Ishikawa (cell line): ENCODE measurements at regions not wholly inside any gene's neighbourhood (a gene's known extent, or its start where the extent isn't known, plus 50 kb on each side); places are given as distances from the start of the nearest gene placed in this dataset.

Experiments
- CEBPB ChIP-seq: IDR thresholded peaks from 2 replicates; pipeline ENCODE4 v1.6.1; 2012
- CREB1 ChIP-seq: IDR thresholded peaks from 2 replicates; pipeline ENCODE4 v1.6.1; 2012; ENCODE audit warnings: low read depth
- EGR1 ChIP-seq: IDR thresholded peaks from 2 replicates; pipeline ENCODE4 v1.6.1; 2012
- EP300 ChIP-seq: IDR thresholded peaks from 2 replicates; pipeline ENCODE4 v1.6.1; 2012; ENCODE audit warnings: borderline replicate concordance
- FOXM1 ChIP-seq: IDR thresholded peaks from 2 replicates; pipeline ENCODE4 v1.6.1; 2012; ENCODE audit warnings: low read depth, borderline replicate concordance
- NFIC ChIP-seq: IDR thresholded peaks from 2 replicates; pipeline ENCODE4 v1.6.1; 2012
- RAD21 ChIP-seq: IDR thresholded peaks from 2 replicates; pipeline ENCODE4 v1.6.1; 2012; ENCODE audit warnings: low read depth
- TAF1 ChIP-seq: IDR thresholded peaks from 2 replicates; pipeline ENCODE4 v1.6.1; 2012; ENCODE audit warnings: low read depth, mild to moderate bottlenecking
- TEAD4 ChIP-seq: IDR thresholded peaks from 2 replicates; pipeline ENCODE4 v1.6.1; 2012
- YY1 ChIP-seq: IDR thresholded peaks from 2 replicates; pipeline ENCODE4 v1.6.1; 2012; ENCODE audit warnings: low read depth
- ZBTB7A ChIP-seq: IDR thresholded peaks from 2 replicates; pipeline ENCODE4 v1.6.1; 2012; ENCODE audit warnings: low read depth
- TF ChIP-seq, protein P1 (sequence below): IDR thresholded peaks from 2 replicates; pipeline ENCODE4 v1.6.1; 2012; ENCODE audit warnings: low read depth, mild to moderate bottlenecking
- TF ChIP-seq, protein P2 (sequence below): IDR thresholded peaks from 2 replicates; pipeline ENCODE4 v1.6.1; 2012
- TF ChIP-seq, protein P3 (sequence below): IDR thresholded peaks from 2 replicates; pipeline ENCODE4 v1.6.1; 2012

DNA sequence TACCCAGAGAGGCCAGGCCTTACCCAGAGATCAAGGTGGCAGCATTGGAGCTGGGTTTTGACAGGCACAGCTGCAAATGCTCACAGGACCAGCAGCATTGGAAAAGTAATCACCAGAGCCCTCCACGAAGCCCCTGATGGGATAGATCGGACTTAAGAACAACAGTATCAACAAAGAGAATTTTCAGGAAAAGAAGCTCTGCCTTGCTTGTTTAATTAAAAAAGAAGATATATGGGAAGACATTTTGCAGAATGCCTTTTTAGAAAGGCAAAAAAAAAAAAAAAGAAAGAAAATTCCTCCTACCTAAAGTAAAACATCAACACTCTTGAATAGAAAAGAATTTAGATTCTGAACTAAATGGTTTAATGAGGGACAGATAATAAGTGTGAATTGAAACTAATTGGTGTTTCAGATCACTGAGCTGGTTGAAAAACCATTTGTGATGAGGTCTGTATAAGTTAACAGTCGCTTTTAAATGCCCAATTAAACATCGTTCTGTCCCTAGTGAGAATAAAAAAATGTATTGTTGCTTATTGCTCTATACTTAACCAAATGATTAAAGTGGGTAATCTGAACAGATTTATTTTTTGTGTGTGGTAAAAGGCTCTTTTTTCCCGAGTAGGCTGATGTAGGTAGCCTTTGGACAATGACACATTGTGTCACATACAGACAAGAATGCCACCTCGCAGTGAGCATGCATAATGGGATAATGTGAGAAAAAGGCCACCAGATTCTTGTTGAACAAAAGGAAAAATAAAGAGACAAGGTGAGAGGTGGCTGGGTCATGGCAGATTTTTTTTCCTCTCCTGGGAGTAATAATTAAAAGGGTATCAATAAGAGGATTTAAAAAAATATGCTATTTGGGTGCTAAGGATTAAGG, 93.0 kb upstream of the ARGLU1 start:
- TF ChIP-seq RAD21 (no peak), YY1 (no peak), EP300 (no peak), FOXM1 (no peak), TAF1 (no peak), NFIC (no peak), CREB1 (no peak), CEBPB (no peak), EGR1 (no peak), TEAD4 (no peak), ZBTB7A (no peak)
- TF ChIP-seq, protein P1, sequence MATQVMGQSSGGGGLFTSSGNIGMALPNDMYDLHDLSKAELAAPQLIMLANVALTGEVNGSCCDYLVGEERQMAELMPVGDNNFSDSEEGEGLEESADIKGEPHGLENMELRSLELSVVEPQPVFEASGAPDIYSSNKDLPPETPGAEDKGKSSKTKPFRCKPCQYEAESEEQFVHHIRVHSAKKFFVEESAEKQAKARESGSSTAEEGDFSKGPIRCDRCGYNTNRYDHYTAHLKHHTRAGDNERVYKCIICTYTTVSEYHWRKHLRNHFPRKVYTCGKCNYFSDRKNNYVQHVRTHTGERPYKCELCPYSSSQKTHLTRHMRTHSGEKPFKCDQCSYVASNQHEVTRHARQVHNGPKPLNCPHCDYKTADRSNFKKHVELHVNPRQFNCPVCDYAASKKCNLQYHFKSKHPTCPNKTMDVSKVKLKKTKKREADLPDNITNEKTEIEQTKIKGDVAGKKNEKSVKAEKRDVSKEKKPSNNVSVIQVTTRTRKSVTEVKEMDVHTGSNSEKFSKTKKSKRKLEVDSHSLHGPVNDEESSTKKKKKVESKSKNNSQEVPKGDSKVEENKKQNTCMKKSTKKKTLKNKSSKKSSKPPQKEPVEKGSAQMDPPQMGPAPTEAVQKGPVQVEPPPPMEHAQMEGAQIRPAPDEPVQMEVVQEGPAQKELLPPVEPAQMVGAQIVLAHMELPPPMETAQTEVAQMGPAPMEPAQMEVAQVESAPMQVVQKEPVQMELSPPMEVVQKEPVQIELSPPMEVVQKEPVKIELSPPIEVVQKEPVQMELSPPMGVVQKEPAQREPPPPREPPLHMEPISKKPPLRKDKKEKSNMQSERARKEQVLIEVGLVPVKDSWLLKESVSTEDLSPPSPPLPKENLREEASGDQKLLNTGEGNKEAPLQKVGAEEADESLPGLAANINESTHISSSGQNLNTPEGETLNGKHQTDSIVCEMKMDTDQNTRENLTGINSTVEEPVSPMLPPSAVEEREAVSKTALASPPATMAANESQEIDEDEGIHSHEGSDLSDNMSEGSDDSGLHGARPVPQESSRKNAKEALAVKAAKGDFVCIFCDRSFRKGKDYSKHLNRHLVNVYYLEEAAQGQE: no peak
- TF ChIP-seq, protein P2, sequence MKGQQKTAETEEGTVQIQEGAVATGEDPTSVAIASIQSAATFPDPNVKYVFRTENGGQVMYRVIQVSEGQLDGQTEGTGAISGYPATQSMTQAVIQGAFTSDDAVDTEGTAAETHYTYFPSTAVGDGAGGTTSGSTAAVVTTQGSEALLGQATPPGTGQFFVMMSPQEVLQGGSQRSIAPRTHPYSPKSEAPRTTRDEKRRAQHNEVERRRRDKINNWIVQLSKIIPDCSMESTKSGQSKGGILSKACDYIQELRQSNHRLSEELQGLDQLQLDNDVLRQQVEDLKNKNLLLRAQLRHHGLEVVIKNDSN: no peak
- TF ChIP-seq, protein P3, sequence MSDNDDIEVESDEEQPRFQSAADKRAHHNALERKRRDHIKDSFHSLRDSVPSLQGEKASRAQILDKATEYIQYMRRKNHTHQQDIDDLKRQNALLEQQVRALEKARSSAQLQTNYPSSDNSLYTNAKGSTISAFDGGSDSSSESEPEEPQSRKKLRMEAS: no peak
